WTC11 (cell line): ENCODE measurements at regions not wholly inside any gene's neighbourhood (a gene's known extent, or its start where the extent isn't known, plus 50 kb on each side); places are given as distances from the start of the nearest gene placed in this dataset.

Source experiments
- ATF3 ChIP-seq: sonication (generic); formaldehyde crosslinking; conservative IDR thresholded peaks from 2 replicates; pipeline ENCODE4 v1.8.1; 2022; ENCODE audit warnings: mild to moderate bottlenecking, missing genetic modification reagents
- CTCF ChIP-seq: fragments of 200-600 bp; IDR thresholded peaks from 2 replicates; pipeline ENCODE4 v1.8.0; 2022; ENCODE audit warnings: antibody characterized with exemption
- E2F4 ChIP-seq: sonication (generic); formaldehyde crosslinking; IDR thresholded peaks from 2 replicates; pipeline ENCODE4 v1.8.1; 2022; ENCODE audit warnings: low read depth, mild to moderate bottlenecking, moderate library complexity, missing genetic modification reagents, borderline replicate concordance
- ELF4 ChIP-seq: sonication (generic); formaldehyde crosslinking; IDR thresholded peaks from 2 replicates; pipeline ENCODE4 v1.8.1; 2022; ENCODE audit warnings: low read depth, mild to moderate bottlenecking, moderate library complexity, missing genetic modification reagents
- GABPB1 ChIP-seq: sonication (generic); formaldehyde crosslinking; IDR thresholded peaks from 2 replicates; pipeline ENCODE4 v1.8.1; 2023; ENCODE audit warnings: mild to moderate bottlenecking, missing genetic modification reagents
- IRF2 ChIP-seq: sonication (generic); formaldehyde crosslinking; IDR thresholded peaks from 2 replicates; pipeline ENCODE4 v1.8.0; 2022; ENCODE audit warnings: low read depth, missing genetic modification reagents, borderline replicate concordance
- JUN ChIP-seq: sonication (generic); formaldehyde crosslinking; IDR thresholded peaks from 2 replicates; pipeline ENCODE4 v1.8.0; 2023; ENCODE audit warnings: mild to moderate bottlenecking, missing genetic modification reagents
- MAX ChIP-seq: sonication (generic); formaldehyde crosslinking; IDR thresholded peaks from 2 replicates; pipeline ENCODE4 v1.8.0; 2022; ENCODE audit warnings: mild to moderate bottlenecking, missing genetic modification reagents
- TCF7 ChIP-seq: sonication (generic); formaldehyde crosslinking; IDR thresholded peaks from 2 replicates; pipeline ENCODE4 v1.8.0; 2022; ENCODE audit warnings: mild to moderate bottlenecking, low read depth, missing genetic modification reagents, moderate library complexity
- USF1 ChIP-seq: sonication (generic); formaldehyde crosslinking; IDR thresholded peaks from 2 replicates; pipeline ENCODE4 v1.8.0; 2022; ENCODE audit warnings: mild to moderate bottlenecking, missing genetic modification reagents
- ZNF512 ChIP-seq: sonication (generic); formaldehyde crosslinking; IDR thresholded peaks from 2 replicates; pipeline ENCODE4 v1.8.1; 2022; ENCODE audit warnings: missing genetic modification reagents, borderline replicate concordance

GRCh38 chr20:56867128-56867527, 238.0 kb downstream of the TFAP2C start:
- TF ChIP-seq MAX (CRISPR knock-in tag) (no peak), ATF3 (CRISPR knock-in tag) (no peak), CTCF (no peak), TCF7 (no peak), JUN (CRISPR knock-in tag) (no peak), E2F4 (CRISPR knock-in tag) (no peak), GABPB1 (no peak), ZNF512 (CRISPR knock-in tag) (no peak), ELF4 (CRISPR knock-in tag) (no peak), IRF2 (CRISPR knock-in tag) (no peak), USF1 (CRISPR knock-in tag) (no peak)
